ENCODE measurements at regions not wholly inside any gene's neighbourhood (a gene's known extent, or its start where the extent isn't known, plus 50 kb on each side); places are given as distances from the start of the nearest gene placed in this dataset.

- Histone ChIP-seq H3K9ac (ENCODE audit: low read depth, low read length) (no peak overlapping the region), H3K4me3 (ENCODE audit: low read depth, low read length) (no peak overlapping the region), H3K9me3 (ENCODE audit: control insufficient read depth, insufficient read depth, low read length) (no peaks in the 10 kb centered on the region), H3K27me3 (ENCODE audit: control insufficient read depth, insufficient read depth, low read length) (no peaks in the 10 kb centered on the region), H3K4me1 (ENCODE audit: control insufficient read depth, insufficient read depth, low read length) (peaks cover 22% of the 10 kb centered on the region), H3K36me3 (ENCODE audit: control insufficient read depth, insufficient read depth, low read length) (no peaks in the 10 kb centered on the region)
These were observed 234.1 kb downstream of the SOX4 start for GRCh38 chr6:21827425-21828202.

- no peaks in the 10 kb centered on the region for H3K9me3 ChIP-seq (ENCODE audit: control insufficient read depth, insufficient read depth, low read length)
- no peaks in the 10 kb centered on the region for H3K36me3 ChIP-seq (ENCODE audit: control insufficient read depth, insufficient read depth, low read length)
- no peak overlapping the region for H3K9ac ChIP-seq (ENCODE audit: low read depth, low read length)
- no peaks in the 10 kb centered on the region for H3K27me3 ChIP-seq (ENCODE audit: control insufficient read depth, insufficient read depth, low read length)
- H3K4me1 ChIP-seq (ENCODE audit: control insufficient read depth, insufficient read depth, low read length): peaks cover 22% of the 10 kb centered on the region
- H3K4me3 ChIP-seq (ENCODE audit: low read depth, low read length): no peak overlapping the region
These were observed 235.2 kb downstream of the SOX4 start for GRCh38 chr6:21828704-21829103.

- no peak overlapping the region for H3K4me3 ChIP-seq (ENCODE audit: low read depth, low read length)
- H3K36me3 ChIP-seq (ENCODE audit: control insufficient read depth, insufficient read depth, low read length): no peaks in the 10 kb centered on the region
- peaks cover 22% of the 10 kb centered on the region for H3K4me1 ChIP-seq (ENCODE audit: control insufficient read depth, insufficient read depth, low read length)
- H3K9ac ChIP-seq (ENCODE audit: low read depth, low read length): no peak overlapping the region
- H3K9me3 ChIP-seq (ENCODE audit: control insufficient read depth, insufficient read depth, low read length): no peaks in the 10 kb centered on the region
- H3K27me3 ChIP-seq (ENCODE audit: control insufficient read depth, insufficient read depth, low read length): no peaks in the 10 kb centered on the region
These were observed 235.6 kb downstream of the SOX4 start for GRCh38 chr6:21829126-21829525.

GRCh38 chr6:21831521-21832291 is 238.2 kb downstream of the SOX4 start:
- H3K9ac ChIP-seq (ENCODE audit: low read depth, low read length): no peak overlapping the region
- peaks cover 29% of the 10 kb centered on the region for H3K4me1 ChIP-seq (ENCODE audit: control insufficient read depth, insufficient read depth, low read length)
- H3K36me3 ChIP-seq (ENCODE audit: control insufficient read depth, insufficient read depth, low read length): no peaks in the 10 kb centered on the region
- no peaks in the 10 kb centered on the region for H3K9me3 ChIP-seq (ENCODE audit: control insufficient read depth, insufficient read depth, low read length)
- H3K4me3 ChIP-seq (ENCODE audit: low read depth, low read length): no peak overlapping the region
- no peaks in the 10 kb centered on the region for H3K27me3 ChIP-seq (ENCODE audit: control insufficient read depth, insufficient read depth, low read length)

- Histone ChIP-seq H3K4me3 (ENCODE audit: low read depth, low read length) (no peak overlapping the region), H3K27me3 (ENCODE audit: control insufficient read depth, insufficient read depth, low read length) (no peaks in the 10 kb centered on the region)
These were observed 242.7 kb downstream of the SOX4 start for GRCh38 chr6:21836277-21836676.

GRCh38 chr6:21836772-21837425 is 243.3 kb downstream of the SOX4 start:
- Histone ChIP-seq H3K4me1 (ENCODE audit: control insufficient read depth, insufficient read depth, low read length) (peaks cover 23% of the 10 kb centered on the region), H3K27me3 (ENCODE audit: control insufficient read depth, insufficient read depth, low read length) (no peaks in the 10 kb centered on the region), H3K4me3 (ENCODE audit: low read depth, low read length) (no peak overlapping the region), H3K9me3 (ENCODE audit: control insufficient read depth, insufficient read depth, low read length) (no peaks in the 10 kb centered on the region), H3K9ac (ENCODE audit: low read depth, low read length) (no peak overlapping the region), H3K36me3 (ENCODE audit: control insufficient read depth, insufficient read depth, low read length) (no peaks in the 10 kb centered on the region)

More at GRCh38 chr6:21836277-21836676, 242.7 kb downstream of the SOX4 start:
- no peak overlapping the region for H3K9ac ChIP-seq (ENCODE audit: low read depth, low read length)
- no peaks in the 10 kb centered on the region for H3K9me3 ChIP-seq (ENCODE audit: control insufficient read depth, insufficient read depth, low read length)
- peaks cover 28% of the 10 kb centered on the region for H3K4me1 ChIP-seq (ENCODE audit: control insufficient read depth, insufficient read depth, low read length)
- H3K36me3 ChIP-seq (ENCODE audit: control insufficient read depth, insufficient read depth, low read length): no peaks in the 10 kb centered on the region

GRCh38 chr6:21840428-21840827 is 246.9 kb downstream of the SOX4 start:
- H3K27me3 ChIP-seq (ENCODE audit: control insufficient read depth, insufficient read depth, low read length): no peaks in the 10 kb centered on the region
- H3K9me3 ChIP-seq (ENCODE audit: control insufficient read depth, insufficient read depth, low read length): no peaks in the 10 kb centered on the region
- H3K4me3 ChIP-seq (ENCODE audit: low read depth, low read length): no peak overlapping the region
- no peak overlapping the region for H3K9ac ChIP-seq (ENCODE audit: low read depth, low read length)
- no peaks in the 10 kb centered on the region for H3K36me3 ChIP-seq (ENCODE audit: control insufficient read depth, insufficient read depth, low read length)
- H3K4me1 ChIP-seq (ENCODE audit: control insufficient read depth, insufficient read depth, low read length): peaks cover 33% of the 10 kb centered on the region

- H3K4me3 ChIP-seq (ENCODE audit: low read depth, low read length): no peak overlapping the region
- no peaks in the 10 kb centered on the region for H3K9me3 ChIP-seq (ENCODE audit: control insufficient read depth, insufficient read depth, low read length)
- no peaks in the 10 kb centered on the region for H3K27me3 ChIP-seq (ENCODE audit: control insufficient read depth, insufficient read depth, low read length)
- no peaks in the 10 kb centered on the region for H3K36me3 ChIP-seq (ENCODE audit: control insufficient read depth, insufficient read depth, low read length)
- H3K4me1 ChIP-seq (ENCODE audit: control insufficient read depth, insufficient read depth, low read length): peaks cover 21% of the 10 kb centered on the region
- no peak overlapping the region for H3K9ac ChIP-seq (ENCODE audit: low read depth, low read length)
These were observed 249.5 kb downstream of the SOX4 start for GRCh38 chr6:21842875-21843645.

GRCh38 chr6:21844120-21844917 is 250.8 kb downstream of the SOX4 start:
- Histone ChIP-seq H3K36me3 (ENCODE audit: control insufficient read depth, insufficient read depth, low read length) (no peaks in the 10 kb centered on the region), H3K4me1 (ENCODE audit: control insufficient read depth, insufficient read depth, low read length) (peaks cover 20% of the 10 kb centered on the region), H3K9ac (ENCODE audit: low read depth, low read length) (no peak overlapping the region), H3K27me3 (ENCODE audit: control insufficient read depth, insufficient read depth, low read length) (no peaks in the 10 kb centered on the region), H3K9me3 (ENCODE audit: control insufficient read depth, insufficient read depth, low read length) (no peaks in the 10 kb centered on the region), H3K4me3 (ENCODE audit: low read depth, low read length) (no peak overlapping the region)

GRCh38 chr6:21845018-21845417 is 251.5 kb downstream of the SOX4 start:
- H3K4me1 ChIP-seq (ENCODE audit: control insufficient read depth, insufficient read depth, low read length): peaks cover 20% of the 10 kb centered on the region
- no peak overlapping the region for H3K9ac ChIP-seq (ENCODE audit: low read depth, low read length)
- H3K4me3 ChIP-seq (ENCODE audit: low read depth, low read length): no peak overlapping the region

More at GRCh38 chr6:21845018-21845417, 251.5 kb downstream of the SOX4 start:
- Histone ChIP-seq H3K9me3 (ENCODE audit: control insufficient read depth, insufficient read depth, low read length) (no peaks in the 10 kb centered on the region), H3K27me3 (ENCODE audit: control insufficient read depth, insufficient read depth, low read length) (no peaks in the 10 kb centered on the region), H3K36me3 (ENCODE audit: control insufficient read depth, insufficient read depth, low read length) (no peaks in the 10 kb centered on the region)

All from iPS-15b (cell line).